ENCODE measurements at regions not wholly inside any gene's neighbourhood (a gene's known extent, or its start where the extent isn't known, plus 50 kb on each side); places are given as distances from the start of the nearest gene placed in this dataset.

GRCh38 chr6:163904186-163904585 is 489.7 kb downstream of the QKI start:
- Histone ChIP-seq H3K4me1 (ENCODE audit: control insufficient read depth, insufficient read depth, low read depth, low read length) (peaks cover 2% of the 10 kb centered on the region), H4K8ac (ENCODE audit: low read length) (no peak overlapping the region), H3K4ac (ENCODE audit: low read depth in 1 of 2, low read length in 2 of 2) (no peak overlapping the region), H3K27ac (ENCODE audit: low read length, poor library complexity, severe bottlenecking) (no peak overlapping the region), H3K79me1 (replicated peaks; ENCODE audit: low read length, poor library complexity, severe bottlenecking) (no peaks in the 10 kb centered on the region), H2AFZ (ENCODE audit: low read depth, low read length) (no peak overlapping the region), H3K18ac (ENCODE audit: low read depth in 1 of 2, low read length in 2 of 2) (no peak overlapping the region), H4K91ac (ENCODE audit: low read length) (no peak overlapping the region), H3K27me3 (ENCODE audit: control insufficient read depth in 1 of 2, insufficient read depth in 1 of 2, low read length in 2 of 2) (no peaks in the 10 kb centered on the region), H2BK15ac (ENCODE audit: low read depth, poor library complexity, severe bottlenecking) (no peak overlapping the region), H3K9me3 (ENCODE audit: control insufficient read depth, low read length) (no peaks in the 10 kb centered on the region), H3K23ac (ENCODE audit: low read length in 2 of 2) (no peak overlapping the region), H2AK5ac (ENCODE audit: low read length, severe bottlenecking) (no peak overlapping the region), H2BK12ac (ENCODE audit: low read length in 2 of 2) (no peak overlapping the region), H3K4me2 (ENCODE audit: low read length, poor library complexity, severe bottlenecking) (no peak overlapping the region), H3K9ac (ENCODE audit: low read length) (no peak overlapping the region), H3K36me3 (ENCODE audit: control insufficient read depth in 1 of 2, insufficient read depth in 2 of 2, low read depth in 1 of 2, low read length in 2 of 2) (no peaks in the 10 kb centered on the region), H2BK120ac (ENCODE audit: low read depth, low read length) (no peak overlapping the region), H3K14ac (ENCODE audit: low read length in 2 of 2) (no peak overlapping the region), H2BK5ac (ENCODE audit: low read depth, low read length, poor library complexity, severe bottlenecking) (no peak overlapping the region), H3K4me3 (ENCODE audit: insufficient read depth in 1 of 2, low read depth in 1 of 2, low read length in 2 of 2) (no peak overlapping the region)
- DNase-seq = no peak
- WGBS = 84% methylated on average over 6 of the region's 7 CpGs

- Histone ChIP-seq H3K36me3 (ENCODE audit: control insufficient read depth in 1 of 2, insufficient read depth in 2 of 2, low read depth in 1 of 2, low read length in 2 of 2) (no peaks in the 10 kb centered on the region), H3K4ac (ENCODE audit: low read depth in 1 of 2, low read length in 2 of 2) (no peak overlapping the region), H3K9ac (ENCODE audit: low read length) (no peak overlapping the region), H3K4me1 (ENCODE audit: control insufficient read depth, insufficient read depth, low read depth, low read length) (peaks cover 2% of the 10 kb centered on the region), H3K4me3 (ENCODE audit: insufficient read depth in 1 of 2, low read depth in 1 of 2, low read length in 2 of 2) (no peak overlapping the region), H2BK12ac (ENCODE audit: low read length in 2 of 2) (no peak overlapping the region), H3K9me3 (ENCODE audit: control insufficient read depth, low read length) (no peaks in the 10 kb centered on the region), H3K27ac (ENCODE audit: low read length, poor library complexity, severe bottlenecking) (no peak overlapping the region), H3K27me3 (ENCODE audit: control insufficient read depth in 1 of 2, insufficient read depth in 1 of 2, low read length in 2 of 2) (no peaks in the 10 kb centered on the region), H3K14ac (ENCODE audit: low read length in 2 of 2) (no peak overlapping the region), H3K79me1 (replicated peaks; ENCODE audit: low read length, poor library complexity, severe bottlenecking) (no peaks in the 10 kb centered on the region), H2AK5ac (ENCODE audit: low read length, severe bottlenecking) (no peak overlapping the region), H2BK120ac (ENCODE audit: low read depth, low read length) (no peak overlapping the region), H4K8ac (ENCODE audit: low read length) (no peak overlapping the region), H2AFZ (ENCODE audit: low read depth, low read length) (no peak overlapping the region), H4K91ac (ENCODE audit: low read length) (no peak overlapping the region), H2BK15ac (ENCODE audit: low read depth, poor library complexity, severe bottlenecking) (no peak overlapping the region), H3K23ac (ENCODE audit: low read length in 2 of 2) (no peak overlapping the region), H2BK5ac (ENCODE audit: low read depth, low read length, poor library complexity, severe bottlenecking) (no peak overlapping the region), H3K18ac (ENCODE audit: low read depth in 1 of 2, low read length in 2 of 2) (no peak overlapping the region), H3K4me2 (ENCODE audit: low read length, poor library complexity, severe bottlenecking) (no peak overlapping the region)
- no peak for DNase-seq
- 94% methylated on average over 8 of the region's 8 CpGs for WGBS
These were observed 489.0 kb downstream of the QKI start for GRCh38 chr6:163903541-163903940.

- Histone ChIP-seq H3K27me3 (ENCODE audit: control insufficient read depth in 1 of 2, insufficient read depth in 1 of 2, low read length in 2 of 2) (no peaks in the 10 kb centered on the region), H3K4me2 (ENCODE audit: low read length, poor library complexity, severe bottlenecking) (no peak overlapping the region), H2AFZ (ENCODE audit: low read depth, low read length) (no peak overlapping the region), H2BK15ac (ENCODE audit: low read depth, poor library complexity, severe bottlenecking) (no peak overlapping the region), H4K91ac (ENCODE audit: low read length) (no peak overlapping the region), H2BK120ac (ENCODE audit: low read depth, low read length) (no peak overlapping the region), H3K14ac (ENCODE audit: low read length in 2 of 2) (no peak overlapping the region), H3K4me1 (ENCODE audit: control insufficient read depth, insufficient read depth, low read depth, low read length) (peaks cover 2% of the 10 kb centered on the region), H3K4ac (ENCODE audit: low read depth in 1 of 2, low read length in 2 of 2) (no peak overlapping the region), H2BK12ac (ENCODE audit: low read length in 2 of 2) (no peak overlapping the region), H3K36me3 (ENCODE audit: control insufficient read depth in 1 of 2, insufficient read depth in 2 of 2, low read depth in 1 of 2, low read length in 2 of 2) (no peaks in the 10 kb centered on the region), H4K8ac (ENCODE audit: low read length) (no peak overlapping the region), H2BK5ac (ENCODE audit: low read depth, low read length, poor library complexity, severe bottlenecking) (no peak overlapping the region), H3K4me3 (ENCODE audit: insufficient read depth in 1 of 2, low read depth in 1 of 2, low read length in 2 of 2) (no peak overlapping the region), H2AK5ac (ENCODE audit: low read length, severe bottlenecking) (no peak overlapping the region), H3K18ac (ENCODE audit: low read depth in 1 of 2, low read length in 2 of 2) (no peak overlapping the region), H3K9ac (ENCODE audit: low read length) (no peak overlapping the region), H3K79me1 (replicated peaks; ENCODE audit: low read length, poor library complexity, severe bottlenecking) (no peaks in the 10 kb centered on the region), H3K9me3 (ENCODE audit: control insufficient read depth, low read length) (no peaks in the 10 kb centered on the region), H3K27ac (ENCODE audit: low read length, poor library complexity, severe bottlenecking) (no peak overlapping the region), H3K23ac (ENCODE audit: low read length in 2 of 2) (no peak overlapping the region)
- 93% methylated on average over 6 of the region's 8 CpGs for WGBS
- DNase-seq = no peak
These were observed 488.5 kb downstream of the QKI start for GRCh38 chr6:163902993-163903392.

GRCh38 chr6:163901681-163902080 is 487.2 kb downstream of the QKI start:
- H3K9ac ChIP-seq (ENCODE audit: low read length) = no peak overlapping the region
- H2BK12ac ChIP-seq (ENCODE audit: low read length in 2 of 2) = no peak overlapping the region
- no peaks in the 10 kb centered on the region for H3K79me1 ChIP-seq (replicated peaks; ENCODE audit: low read length, poor library complexity, severe bottlenecking)
- no peak overlapping the region for H3K14ac ChIP-seq (ENCODE audit: low read length in 2 of 2)
- H3K18ac ChIP-seq (ENCODE audit: low read depth in 1 of 2, low read length in 2 of 2) = no peak overlapping the region
- no peak overlapping the region for H4K91ac ChIP-seq (ENCODE audit: low read length)
- no peak overlapping the region for H4K8ac ChIP-seq (ENCODE audit: low read length)
- no peaks in the 10 kb centered on the region for H3K36me3 ChIP-seq (ENCODE audit: control insufficient read depth in 1 of 2, insufficient read depth in 2 of 2, low read depth in 1 of 2, low read length in 2 of 2)
- H3K23ac ChIP-seq (ENCODE audit: low read length in 2 of 2) = no peak overlapping the region
- no peak for DNase-seq
- H3K4me2 ChIP-seq (ENCODE audit: low read length, poor library complexity, severe bottlenecking) = no peak overlapping the region
- no peak overlapping the region for H3K27ac ChIP-seq (ENCODE audit: low read length, poor library complexity, severe bottlenecking)
- H2BK15ac ChIP-seq (ENCODE audit: low read depth, poor library complexity, severe bottlenecking) = no peak overlapping the region
- H2BK120ac ChIP-seq (ENCODE audit: low read depth, low read length) = no peak overlapping the region
- H2AK5ac ChIP-seq (ENCODE audit: low read length, severe bottlenecking) = no peak overlapping the region
- no peak overlapping the region for H2AFZ ChIP-seq (ENCODE audit: low read depth, low read length)
- no peak overlapping the region for H3K4me3 ChIP-seq (ENCODE audit: insufficient read depth in 1 of 2, low read depth in 1 of 2, low read length in 2 of 2)
- H3K27me3 ChIP-seq (ENCODE audit: control insufficient read depth in 1 of 2, insufficient read depth in 1 of 2, low read length in 2 of 2) = no peaks in the 10 kb centered on the region
- H3K9me3 ChIP-seq (ENCODE audit: control insufficient read depth, low read length) = no peaks in the 10 kb centered on the region
- peaks cover 6% of the 10 kb centered on the region for H3K4me1 ChIP-seq (ENCODE audit: control insufficient read depth, insufficient read depth, low read depth, low read length)
- WGBS = 88% methylated on average over 5 of the region's 5 CpGs
- no peak overlapping the region for H2BK5ac ChIP-seq (ENCODE audit: low read depth, low read length, poor library complexity, severe bottlenecking)
- no peak overlapping the region for H3K4ac ChIP-seq (ENCODE audit: low read depth in 1 of 2, low read length in 2 of 2)
